Adrenal gland (tissue), 9 donors: ENCODE measurements at regions not wholly inside any gene's neighbourhood (a gene's known extent, or its start where the extent isn't known, plus 50 kb on each side); places are given as distances from the start of the nearest gene placed in this dataset.

ENCODE experiments used
- DNase-seq, 7 donors: peaks; one replicate each; pipeline ENCODE4 v3.0.0-alpha.2; 2019 to 2020
- H3K27ac ChIP-seq, 5 donors: fragments of 200-600 bp; sonication (generic) in 4 of 5; 1 replicate in 3 of 5; 2 replicates in 2 of 5; pipeline versions ENCODE4 v1.5.1 to v1.8.0; 2016 to 2020; ENCODE audit warnings: mild to moderate bottlenecking in 1 of 5
- H3K27me3 ChIP-seq: fragments of 200-600 bp; 2 replicates; pipeline ENCODE4 v1.8.0; 2021
- H3K36me3 ChIP-seq, 2 donors: fragments of 200-600 bp; replicated peaks in 1 of 2; 1 replicate in 1 of 2; 2 replicates in 1 of 2; pipeline versions ENCODE4 v1.5.1 to v1.8.0; 2018 to 2022
- H3K4me1 ChIP-seq, 2 donors: fragments of 200-600 bp; replicated peaks in 1 of 2; 1 replicate in 1 of 2; 2 replicates in 1 of 2; pipeline versions ENCODE4 v1.5.1 to v1.8.0; 2018 to 2021
- H3K4me3 ChIP-seq, 4 donors: fragments of 200-600 bp; sonication (generic) in 3 of 4; one replicate each; pipeline ENCODE4 v1.5.1; 2016 to 2018
- H3K9me3 ChIP-seq, 3 donors: fragments of 200-600 bp; sonication (generic) in 1 of 3; replicated peaks in 1 of 3; 1 replicate in 2 of 3; 2 replicates in 1 of 3; pipeline versions ENCODE4 v1.5.1 to v1.8.0; 2016 to 2021
- POLR2A ChIP-seq, 2 donors: fragments of 450-650 bp; IDR thresholded peaks; one replicate each; pipeline ENCODE4 v1.6.1; 2017; ENCODE audit warnings: antibody characterized with exemption in 2 of 2, mild to moderate bottlenecking in 2 of 2, moderate library complexity in 1 of 2
- WGBS, 4 donors: extraction: QIAGEN DNeasy Blood & Tissue Kit in 2 of 4; methylation state at CpG; one replicate each; pipeline versions ENCODE4 v1.1.5 to v1.1.7; 2013 to 2017; 5-methylcytosine and 5-hydroxymethylcytosine counted together
- intact Hi-C, 2 donors: fragments of 100-400 bp; cut with DNase I; formaldehyde crosslinking; loops; one replicate each; pipeline versions ENCODE4 v1.14.1 to v1.15.0; 2022 to 2023
- TF ChIP-seq, protein P1 (sequence below), 6 experiments: fragments of 450-650 bp in 4 of 6; fragments of 200-600 bp in 2 of 6; sonication (generic) in 1 of 6; IDR thresholded peaks; 1 replicate in 5 of 6; 2 replicates in 1 of 6; pipeline versions ENCODE4 v1.5.1 to v1.8.0; 2016 to 2021; ENCODE audit warnings: antibody characterized with exemption in 6 of 6, mild to moderate bottlenecking in 2 of 6, moderate library complexity in 1 of 6
- donor health status: healthy with polysubstance abuse.
- donor health status: Bipolar disorder and iron deficiency.
- donor health status: DM: yes; HTN: yes; CAD: no.
- donor health status: DM: no; HTN: no; CAD: no.
- donor health status: DM: no; HTN: no; CAD: no.

- H3K4me3 ChIP-seq = no peak overlapping the region
- intact Hi-C loops = no loop called here
- no peak for DNase-seq
- no peak overlapping the region for H3K27ac ChIP-seq
- no peaks in the 10 kb centered on the region for H3K36me3 ChIP-seq
- no peaks in the 10 kb centered on the region for H3K4me1 ChIP-seq
- no peaks in the 10 kb centered on the region for H3K27me3 ChIP-seq
- H3K9me3 ChIP-seq = no peaks in the 10 kb centered on the region
- 48 to 80% (median 69%) methylated on average over 3 of the region's 3 CpGs for WGBS, 4 donors
- no peak for TF ChIP-seq POLR2A (IDR thresholded peaks at IDR 0.05)
- TF ChIP-seq, protein P1, sequence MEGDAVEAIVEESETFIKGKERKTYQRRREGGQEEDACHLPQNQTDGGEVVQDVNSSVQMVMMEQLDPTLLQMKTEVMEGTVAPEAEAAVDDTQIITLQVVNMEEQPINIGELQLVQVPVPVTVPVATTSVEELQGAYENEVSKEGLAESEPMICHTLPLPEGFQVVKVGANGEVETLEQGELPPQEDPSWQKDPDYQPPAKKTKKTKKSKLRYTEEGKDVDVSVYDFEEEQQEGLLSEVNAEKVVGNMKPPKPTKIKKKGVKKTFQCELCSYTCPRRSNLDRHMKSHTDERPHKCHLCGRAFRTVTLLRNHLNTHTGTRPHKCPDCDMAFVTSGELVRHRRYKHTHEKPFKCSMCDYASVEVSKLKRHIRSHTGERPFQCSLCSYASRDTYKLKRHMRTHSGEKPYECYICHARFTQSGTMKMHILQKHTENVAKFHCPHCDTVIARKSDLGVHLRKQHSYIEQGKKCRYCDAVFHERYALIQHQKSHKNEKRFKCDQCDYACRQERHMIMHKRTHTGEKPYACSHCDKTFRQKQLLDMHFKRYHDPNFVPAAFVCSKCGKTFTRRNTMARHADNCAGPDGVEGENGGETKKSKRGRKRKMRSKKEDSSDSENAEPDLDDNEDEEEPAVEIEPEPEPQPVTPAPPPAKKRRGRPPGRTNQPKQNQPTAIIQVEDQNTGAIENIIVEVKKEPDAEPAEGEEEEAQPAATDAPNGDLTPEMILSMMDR (IDR thresholded peaks at IDR 0.05) = no peak
Observed at GRCh38 chr14:38022775-38023174, 184.9 kb upstream of the SSTR1 start.

GRCh38 chr14:38038171-38038570 is 169.5 kb upstream of the SSTR1 start:
- TF ChIP-seq POLR2A (IDR thresholded peaks at IDR 0.05) = no peak
- TF ChIP-seq, protein P1 (IDR thresholded peaks at IDR 0.05) = no peak
- Histone ChIP-seq H3K9me3 (no peaks in the 10 kb centered on the region), H3K27ac (no peak overlapping the region), H3K4me1 (no peaks in the 10 kb centered on the region), H3K36me3 (no peaks in the 10 kb centered on the region), H3K27me3 (no peaks in the 10 kb centered on the region), H3K4me3 (no peak overlapping the region)
- WGBS, 4 donors = 65 to 86% (median 82%) methylated on average over 3 of the region's 3 CpGs
- no peak for DNase-seq
- intact Hi-C loops = no loop called here

GRCh38 chr14:38038986-38039385 is 168.7 kb upstream of the SSTR1 start:
- intact Hi-C loops = no loop called here
- Histone ChIP-seq H3K9me3 (no peaks in the 10 kb centered on the region), H3K27ac (no peak overlapping the region), H3K27me3 (no peaks in the 10 kb centered on the region), H3K4me3 (no peak overlapping the region), H3K4me1 (no peaks in the 10 kb centered on the region), H3K36me3 (no peaks in the 10 kb centered on the region)
- 66 to 73% (median 71%) methylated on average over 5 of the region's 5 CpGs for WGBS, 4 donors
- TF ChIP-seq POLR2A (IDR thresholded peaks at IDR 0.05) = no peak
- TF ChIP-seq, protein P1 (IDR thresholded peaks at IDR 0.05) = no peak
- DNase-seq = no peak

- WGBS, 4 donors = 48 to 78% (median 66%) methylated on average over 2 of the region's 2 CpGs
Observed at GRCh38 chr14:38039496-38039895, 168.2 kb upstream of the SSTR1 start.

GRCh38 chr14:38040411-38040810 is 167.3 kb upstream of the SSTR1 start:
- H3K4me1 ChIP-seq = no peaks in the 10 kb centered on the region
- WGBS, 4 donors = 54 to 73% (median 64%) methylated on average over 1 of the region's 1 CpG
- no peaks in the 10 kb centered on the region for H3K36me3 ChIP-seq
- TF ChIP-seq POLR2A (IDR thresholded peaks at IDR 0.05) = no peak
- TF ChIP-seq, protein P1 (IDR thresholded peaks at IDR 0.05) = no peak
- no peaks in the 10 kb centered on the region for H3K27me3 ChIP-seq
- H3K4me3 ChIP-seq = no peak overlapping the region
- H3K9me3 ChIP-seq = no peaks in the 10 kb centered on the region
- no peak for DNase-seq
- H3K27ac ChIP-seq = no peak overlapping the region
- intact Hi-C loops = no loop called here

More at GRCh38 chr14:38039496-38039895, 168.2 kb upstream of the SSTR1 start:
- Histone ChIP-seq H3K27ac (no peak overlapping the region), H3K9me3 (no peaks in the 10 kb centered on the region), H3K27me3 (no peaks in the 10 kb centered on the region), H3K4me3 (no peak overlapping the region), H3K4me1 (no peaks in the 10 kb centered on the region), H3K36me3 (no peaks in the 10 kb centered on the region)
- TF ChIP-seq POLR2A (IDR thresholded peaks at IDR 0.05) = no peak
- DNase-seq = no peak
- intact Hi-C loops = no loop called here
